ENCODE measurements at regions not wholly inside any gene's neighbourhood (a gene's known extent, or its start where the extent isn't known, plus 50 kb on each side); places are given as distances from the start of the nearest gene placed in this dataset.

GRCh38 chr16:55146966-55147365 is 177.0 kb upstream of the IRX6 start:
- TF ChIP-seq, protein P1, sequence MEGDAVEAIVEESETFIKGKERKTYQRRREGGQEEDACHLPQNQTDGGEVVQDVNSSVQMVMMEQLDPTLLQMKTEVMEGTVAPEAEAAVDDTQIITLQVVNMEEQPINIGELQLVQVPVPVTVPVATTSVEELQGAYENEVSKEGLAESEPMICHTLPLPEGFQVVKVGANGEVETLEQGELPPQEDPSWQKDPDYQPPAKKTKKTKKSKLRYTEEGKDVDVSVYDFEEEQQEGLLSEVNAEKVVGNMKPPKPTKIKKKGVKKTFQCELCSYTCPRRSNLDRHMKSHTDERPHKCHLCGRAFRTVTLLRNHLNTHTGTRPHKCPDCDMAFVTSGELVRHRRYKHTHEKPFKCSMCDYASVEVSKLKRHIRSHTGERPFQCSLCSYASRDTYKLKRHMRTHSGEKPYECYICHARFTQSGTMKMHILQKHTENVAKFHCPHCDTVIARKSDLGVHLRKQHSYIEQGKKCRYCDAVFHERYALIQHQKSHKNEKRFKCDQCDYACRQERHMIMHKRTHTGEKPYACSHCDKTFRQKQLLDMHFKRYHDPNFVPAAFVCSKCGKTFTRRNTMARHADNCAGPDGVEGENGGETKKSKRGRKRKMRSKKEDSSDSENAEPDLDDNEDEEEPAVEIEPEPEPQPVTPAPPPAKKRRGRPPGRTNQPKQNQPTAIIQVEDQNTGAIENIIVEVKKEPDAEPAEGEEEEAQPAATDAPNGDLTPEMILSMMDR (IDR thresholded peaks at IDR 0.05), result no peak
- no peak for TF ChIP-seq POLR2AphosphoS5 (IDR thresholded peaks at IDR 0.05)
